ENCODE measurements at regions not wholly inside any gene's neighbourhood (a gene's known extent, or its start where the extent isn't known, plus 50 kb on each side); places are given as distances from the start of the nearest gene placed in this dataset.

DNA sequence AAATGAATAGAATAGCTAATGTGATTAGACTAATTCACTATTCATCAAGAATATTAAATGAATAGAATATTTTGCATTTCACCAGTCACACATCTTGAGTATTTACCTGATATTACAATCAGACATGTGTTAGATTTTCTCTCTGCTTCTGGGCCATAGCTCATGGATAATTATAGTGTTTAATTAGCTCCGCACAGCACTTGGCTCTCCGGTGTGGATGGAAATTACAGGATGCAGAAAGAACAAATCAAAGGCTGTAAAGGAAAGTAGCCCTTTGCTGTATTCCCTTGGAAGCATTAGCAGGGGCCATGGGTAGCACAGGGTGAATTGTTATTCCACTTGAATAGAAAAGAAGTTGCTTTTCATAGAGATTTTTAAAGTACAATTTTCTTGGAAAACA is 320.3 kb upstream of the SORL1-AS1 start:
- TF ChIP-seq USF1 (IDR thresholded peaks at IDR 0.05) (no peak), TAF1 (IDR thresholded peaks at IDR 0.05; ENCODE audit: low read depth) (no peak), MAX (IDR thresholded peaks at IDR 0.05) (no peak), TEAD4 (IDR thresholded peaks at IDR 0.05) (no peak), NFIC (IDR thresholded peaks at IDR 0.05) (no peak), YY1 (IDR thresholded peaks at IDR 0.05; ENCODE audit: low read depth) (no peak), RAD21 (IDR thresholded peaks at IDR 0.05; ENCODE audit: low read depth) (no peak)
- TF ChIP-seq, protein P1, sequence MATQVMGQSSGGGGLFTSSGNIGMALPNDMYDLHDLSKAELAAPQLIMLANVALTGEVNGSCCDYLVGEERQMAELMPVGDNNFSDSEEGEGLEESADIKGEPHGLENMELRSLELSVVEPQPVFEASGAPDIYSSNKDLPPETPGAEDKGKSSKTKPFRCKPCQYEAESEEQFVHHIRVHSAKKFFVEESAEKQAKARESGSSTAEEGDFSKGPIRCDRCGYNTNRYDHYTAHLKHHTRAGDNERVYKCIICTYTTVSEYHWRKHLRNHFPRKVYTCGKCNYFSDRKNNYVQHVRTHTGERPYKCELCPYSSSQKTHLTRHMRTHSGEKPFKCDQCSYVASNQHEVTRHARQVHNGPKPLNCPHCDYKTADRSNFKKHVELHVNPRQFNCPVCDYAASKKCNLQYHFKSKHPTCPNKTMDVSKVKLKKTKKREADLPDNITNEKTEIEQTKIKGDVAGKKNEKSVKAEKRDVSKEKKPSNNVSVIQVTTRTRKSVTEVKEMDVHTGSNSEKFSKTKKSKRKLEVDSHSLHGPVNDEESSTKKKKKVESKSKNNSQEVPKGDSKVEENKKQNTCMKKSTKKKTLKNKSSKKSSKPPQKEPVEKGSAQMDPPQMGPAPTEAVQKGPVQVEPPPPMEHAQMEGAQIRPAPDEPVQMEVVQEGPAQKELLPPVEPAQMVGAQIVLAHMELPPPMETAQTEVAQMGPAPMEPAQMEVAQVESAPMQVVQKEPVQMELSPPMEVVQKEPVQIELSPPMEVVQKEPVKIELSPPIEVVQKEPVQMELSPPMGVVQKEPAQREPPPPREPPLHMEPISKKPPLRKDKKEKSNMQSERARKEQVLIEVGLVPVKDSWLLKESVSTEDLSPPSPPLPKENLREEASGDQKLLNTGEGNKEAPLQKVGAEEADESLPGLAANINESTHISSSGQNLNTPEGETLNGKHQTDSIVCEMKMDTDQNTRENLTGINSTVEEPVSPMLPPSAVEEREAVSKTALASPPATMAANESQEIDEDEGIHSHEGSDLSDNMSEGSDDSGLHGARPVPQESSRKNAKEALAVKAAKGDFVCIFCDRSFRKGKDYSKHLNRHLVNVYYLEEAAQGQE (IDR thresholded peaks at IDR 0.05; ENCODE audit: low read depth) = no peak
